ENCODE measurements at regions not wholly inside any gene's neighbourhood (a gene's known extent, or its start where the extent isn't known, plus 50 kb on each side); places are given as distances from the start of the nearest gene placed in this dataset.

DNA sequence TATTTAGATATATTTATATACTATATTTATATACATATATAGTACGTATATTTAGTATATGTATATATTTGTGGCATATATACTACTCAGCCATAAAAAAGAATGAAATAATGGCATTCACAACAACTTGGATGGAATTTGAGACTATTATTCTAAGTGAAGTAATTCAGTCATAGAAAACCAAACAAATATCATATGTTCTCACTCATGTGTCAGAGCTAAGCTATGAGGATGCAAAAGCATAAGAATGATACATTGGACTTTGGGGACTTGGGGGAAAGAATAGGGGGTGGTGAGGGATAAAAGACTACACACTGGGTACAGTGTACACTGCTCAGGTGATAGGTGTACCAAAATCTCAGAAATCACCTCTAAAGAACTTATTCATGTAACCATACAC, 1015.7 kb downstream of the EFNB2 start:
- TF ChIP-seq TAF1 (IDR thresholded peaks at IDR 0.05; ENCODE audit: low read depth) (no peak), ZBTB7A (IDR thresholded peaks at IDR 0.05; ENCODE audit: low read depth) (no peak), RAD21 (IDR thresholded peaks at IDR 0.05; ENCODE audit: low read depth) (no peak), YY1 (IDR thresholded peaks at IDR 0.05; ENCODE audit: low read depth) (no peak)
- TF ChIP-seq, protein P1, sequence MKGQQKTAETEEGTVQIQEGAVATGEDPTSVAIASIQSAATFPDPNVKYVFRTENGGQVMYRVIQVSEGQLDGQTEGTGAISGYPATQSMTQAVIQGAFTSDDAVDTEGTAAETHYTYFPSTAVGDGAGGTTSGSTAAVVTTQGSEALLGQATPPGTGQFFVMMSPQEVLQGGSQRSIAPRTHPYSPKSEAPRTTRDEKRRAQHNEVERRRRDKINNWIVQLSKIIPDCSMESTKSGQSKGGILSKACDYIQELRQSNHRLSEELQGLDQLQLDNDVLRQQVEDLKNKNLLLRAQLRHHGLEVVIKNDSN (IDR thresholded peaks at IDR 0.05), result no peak

DNA sequence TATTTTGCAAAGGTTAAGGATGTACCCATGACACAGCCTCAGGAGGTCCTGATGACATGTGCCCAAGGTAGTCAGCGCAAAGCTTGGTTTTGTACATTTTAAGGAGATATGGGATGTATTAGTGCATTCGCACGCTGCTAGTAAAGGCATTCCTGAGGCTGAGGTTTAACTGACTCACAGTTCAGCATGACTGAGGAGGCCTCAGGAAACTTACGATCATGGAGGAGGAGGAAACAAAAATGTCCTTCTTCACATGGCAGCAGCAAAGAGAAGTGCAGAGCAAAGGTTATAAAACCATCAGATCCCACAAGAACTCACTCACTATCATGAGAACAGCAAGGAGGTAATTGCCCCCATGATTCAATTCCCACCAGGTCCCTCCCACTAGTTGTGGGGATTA, 1017.4 kb downstream of the EFNB2 start:
- no peak for TF ChIP-seq CEBPB (IDR thresholded peaks at IDR 0.05)
- TF ChIP-seq TAF1 (IDR thresholded peaks at IDR 0.05; ENCODE audit: low read depth), result no peak
- no peak for TF ChIP-seq CREB1 (IDR thresholded peaks at IDR 0.05; ENCODE audit: low read depth)
- TF ChIP-seq YY1 (IDR thresholded peaks at IDR 0.05; ENCODE audit: low read depth), result no peak
- no peak for TF ChIP-seq TEAD4 (IDR thresholded peaks at IDR 0.05)
- TF ChIP-seq TCF12 (IDR thresholded peaks at IDR 0.05; ENCODE audit: low read depth), result no peak
- TF ChIP-seq ZBTB7A (IDR thresholded peaks at IDR 0.05; ENCODE audit: low read depth), result no peak

DNA sequence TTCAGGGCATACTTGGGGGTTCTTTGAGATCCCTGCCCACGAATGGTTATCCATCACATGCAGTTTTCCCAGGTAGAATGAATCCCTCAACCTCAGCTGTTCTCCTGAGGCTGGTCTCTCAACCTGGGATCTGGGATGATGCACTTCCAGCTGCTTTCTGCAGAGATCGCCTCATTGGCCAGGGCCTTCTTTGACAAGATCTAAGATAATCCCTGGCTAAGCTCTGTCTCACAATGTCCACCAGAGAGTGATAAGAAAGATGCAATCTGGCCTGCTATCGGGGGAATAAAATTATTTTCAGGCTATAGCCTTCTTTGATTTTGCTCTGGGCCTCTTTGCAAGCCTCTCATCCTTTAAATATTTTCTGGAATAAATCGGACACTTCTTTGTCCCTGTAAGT, 1021.1 kb downstream of the EFNB2 start:
- TF ChIP-seq FOXM1 (IDR thresholded peaks at IDR 0.05; ENCODE audit: borderline replicate concordance, low read depth) (no peak), YY1 (IDR thresholded peaks at IDR 0.05; ENCODE audit: low read depth) (no peak), TAF1 (IDR thresholded peaks at IDR 0.05; ENCODE audit: low read depth) (no peak), EP300 (IDR thresholded peaks at IDR 0.05; ENCODE audit: borderline replicate concordance) (no peak), NFIC (IDR thresholded peaks at IDR 0.05) (no peak), RAD21 (IDR thresholded peaks at IDR 0.05; ENCODE audit: low read depth) (no peak)
- TF ChIP-seq, protein P2, sequence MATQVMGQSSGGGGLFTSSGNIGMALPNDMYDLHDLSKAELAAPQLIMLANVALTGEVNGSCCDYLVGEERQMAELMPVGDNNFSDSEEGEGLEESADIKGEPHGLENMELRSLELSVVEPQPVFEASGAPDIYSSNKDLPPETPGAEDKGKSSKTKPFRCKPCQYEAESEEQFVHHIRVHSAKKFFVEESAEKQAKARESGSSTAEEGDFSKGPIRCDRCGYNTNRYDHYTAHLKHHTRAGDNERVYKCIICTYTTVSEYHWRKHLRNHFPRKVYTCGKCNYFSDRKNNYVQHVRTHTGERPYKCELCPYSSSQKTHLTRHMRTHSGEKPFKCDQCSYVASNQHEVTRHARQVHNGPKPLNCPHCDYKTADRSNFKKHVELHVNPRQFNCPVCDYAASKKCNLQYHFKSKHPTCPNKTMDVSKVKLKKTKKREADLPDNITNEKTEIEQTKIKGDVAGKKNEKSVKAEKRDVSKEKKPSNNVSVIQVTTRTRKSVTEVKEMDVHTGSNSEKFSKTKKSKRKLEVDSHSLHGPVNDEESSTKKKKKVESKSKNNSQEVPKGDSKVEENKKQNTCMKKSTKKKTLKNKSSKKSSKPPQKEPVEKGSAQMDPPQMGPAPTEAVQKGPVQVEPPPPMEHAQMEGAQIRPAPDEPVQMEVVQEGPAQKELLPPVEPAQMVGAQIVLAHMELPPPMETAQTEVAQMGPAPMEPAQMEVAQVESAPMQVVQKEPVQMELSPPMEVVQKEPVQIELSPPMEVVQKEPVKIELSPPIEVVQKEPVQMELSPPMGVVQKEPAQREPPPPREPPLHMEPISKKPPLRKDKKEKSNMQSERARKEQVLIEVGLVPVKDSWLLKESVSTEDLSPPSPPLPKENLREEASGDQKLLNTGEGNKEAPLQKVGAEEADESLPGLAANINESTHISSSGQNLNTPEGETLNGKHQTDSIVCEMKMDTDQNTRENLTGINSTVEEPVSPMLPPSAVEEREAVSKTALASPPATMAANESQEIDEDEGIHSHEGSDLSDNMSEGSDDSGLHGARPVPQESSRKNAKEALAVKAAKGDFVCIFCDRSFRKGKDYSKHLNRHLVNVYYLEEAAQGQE (IDR thresholded peaks at IDR 0.05; ENCODE audit: low read depth), result no peak
- TF ChIP-seq, protein P1 (IDR thresholded peaks at IDR 0.05), result no peak

DNA sequence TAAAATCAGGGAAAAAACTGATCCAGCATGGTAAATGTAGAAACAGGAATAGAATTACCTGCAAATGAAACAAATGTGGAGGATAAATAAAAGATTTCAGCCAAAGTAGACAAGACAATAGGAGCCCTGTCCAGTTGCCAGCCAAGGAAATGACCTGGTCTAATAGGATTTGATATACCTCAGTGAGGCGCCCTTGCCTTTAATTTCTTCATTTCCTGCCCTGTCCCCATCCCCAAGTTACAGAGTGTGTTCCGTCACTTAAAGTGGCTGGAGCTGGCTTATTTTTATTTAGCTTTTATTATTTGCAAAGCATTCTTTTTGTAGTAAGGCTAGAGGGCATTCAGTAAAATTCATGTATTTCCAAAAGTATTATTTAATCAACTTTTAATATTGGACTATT, 1022.0 kb downstream of the EFNB2 start:
- TF ChIP-seq TEAD4 (IDR thresholded peaks at IDR 0.05) (no peak), YY1 (IDR thresholded peaks at IDR 0.05; ENCODE audit: low read depth) (no peak), TAF1 (IDR thresholded peaks at IDR 0.05; ENCODE audit: low read depth) (no peak), EP300 (IDR thresholded peaks at IDR 0.05; ENCODE audit: borderline replicate concordance) (no peak), FOXM1 (IDR thresholded peaks at IDR 0.05; ENCODE audit: borderline replicate concordance, low read depth) (no peak), TCF12 (IDR thresholded peaks at IDR 0.05; ENCODE audit: low read depth) (no peak)

DNA sequence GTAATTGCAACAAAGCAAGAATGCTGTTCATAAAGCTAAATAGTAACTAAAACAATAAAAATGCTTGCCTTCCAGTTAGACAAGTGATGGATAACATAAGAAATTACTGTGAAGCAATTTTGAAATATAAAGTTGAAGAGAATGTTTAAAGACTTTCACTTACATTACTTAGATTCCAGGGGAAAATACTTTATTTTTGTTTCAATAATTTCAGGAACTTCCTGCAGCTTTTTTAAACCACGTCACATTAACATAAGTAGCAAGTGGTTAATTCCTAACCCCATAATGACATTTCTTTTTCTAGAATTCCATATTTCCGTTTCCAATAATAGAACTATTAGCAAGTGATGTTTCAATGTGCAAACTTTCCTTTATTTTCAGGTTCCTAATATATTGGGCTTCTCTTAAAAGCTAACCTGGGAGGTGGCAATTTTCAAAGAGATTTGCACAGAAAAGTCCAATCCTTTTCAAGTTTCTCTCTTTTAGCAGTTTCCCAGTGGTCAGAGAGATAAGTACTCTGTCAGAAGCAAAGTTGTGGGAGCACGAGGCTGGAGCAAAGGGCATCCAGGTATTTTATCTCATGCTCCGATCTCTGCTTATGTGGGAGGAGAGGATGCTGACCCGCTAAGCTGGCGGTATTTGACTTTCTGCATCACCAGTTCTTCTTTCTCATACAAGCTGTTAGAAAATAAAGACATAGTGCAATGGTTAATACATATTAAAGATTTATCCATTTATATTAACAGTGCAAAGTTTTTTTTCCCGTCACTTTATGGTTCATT, 1025.3 kb downstream of the EFNB2 start:
- TF ChIP-seq TCF12 (IDR thresholded peaks at IDR 0.05; ENCODE audit: low read depth) (no peak), YY1 (IDR thresholded peaks at IDR 0.05; ENCODE audit: low read depth) (no peak), NFIC (IDR thresholded peaks at IDR 0.05) (no peak), CREB1 (IDR thresholded peaks at IDR 0.05; ENCODE audit: low read depth) (no peak), TAF1 (IDR thresholded peaks at IDR 0.05; ENCODE audit: low read depth) (no peak)

DNA sequence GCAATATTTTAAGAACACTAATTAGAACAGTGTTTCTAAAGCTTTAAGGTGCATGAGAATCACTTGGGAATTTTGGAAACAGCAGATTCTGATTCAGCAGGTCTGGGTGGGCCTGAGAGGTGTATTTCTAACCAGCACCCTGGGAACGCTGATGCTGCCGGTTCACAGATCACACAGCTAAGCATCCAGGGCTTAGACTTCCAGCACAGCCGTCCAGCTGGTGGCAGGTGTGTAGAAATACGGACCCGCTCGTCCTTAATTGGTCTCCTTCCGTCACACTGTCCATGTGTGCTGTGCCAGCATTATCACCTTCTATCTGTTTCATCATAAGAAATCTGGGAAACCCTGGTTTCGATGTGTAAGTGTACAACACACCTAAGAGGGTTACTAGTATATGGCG, 1029.0 kb downstream of the EFNB2 start:
- TF ChIP-seq TAF1 (IDR thresholded peaks at IDR 0.05; ENCODE audit: low read depth), result no peak
- TF ChIP-seq FOXM1 (IDR thresholded peaks at IDR 0.05; ENCODE audit: borderline replicate concordance, low read depth), result no peak
- TF ChIP-seq EGR1 (IDR thresholded peaks at IDR 0.05), result no peak
- TF ChIP-seq, protein P1 (IDR thresholded peaks at IDR 0.05), result no peak
- TF ChIP-seq, protein P3, sequence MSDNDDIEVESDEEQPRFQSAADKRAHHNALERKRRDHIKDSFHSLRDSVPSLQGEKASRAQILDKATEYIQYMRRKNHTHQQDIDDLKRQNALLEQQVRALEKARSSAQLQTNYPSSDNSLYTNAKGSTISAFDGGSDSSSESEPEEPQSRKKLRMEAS (IDR thresholded peaks at IDR 0.05), result no peak
- TF ChIP-seq CEBPB (IDR thresholded peaks at IDR 0.05), result no peak
- no peak for TF ChIP-seq CREB1 (IDR thresholded peaks at IDR 0.05; ENCODE audit: low read depth)
- TF ChIP-seq ZBTB7A (IDR thresholded peaks at IDR 0.05; ENCODE audit: low read depth), result no peak
- no peak for TF ChIP-seq TCF12 (IDR thresholded peaks at IDR 0.05; ENCODE audit: low read depth)
- TF ChIP-seq TEAD4 (IDR thresholded peaks at IDR 0.05), result no peak
- no peak for TF ChIP-seq NFIC (IDR thresholded peaks at IDR 0.05)
- TF ChIP-seq RAD21 (IDR thresholded peaks at IDR 0.05; ENCODE audit: low read depth), result no peak
- TF ChIP-seq, protein P2 (IDR thresholded peaks at IDR 0.05; ENCODE audit: low read depth), result no peak
- no peak for TF ChIP-seq EP300 (IDR thresholded peaks at IDR 0.05; ENCODE audit: borderline replicate concordance)
- TF ChIP-seq YY1 (IDR thresholded peaks at IDR 0.05; ENCODE audit: low read depth), result no peak
